ENCODE measurements at regions not wholly inside any gene's neighbourhood (a gene's known extent, or its start where the extent isn't known, plus 50 kb on each side); places are given as distances from the start of the nearest gene placed in this dataset.

GRCh38 chr14:40855343-40855742 lies 751.3 kb upstream of the LRFN5 start:
- TF ChIP-seq CTCF (conservative IDR thresholded peaks at IDR 0.05 in 1 of 2, IDR thresholded peaks at IDR 0.05 in 1 of 2; ENCODE audit: low read depth in 1 of 2, low read length in 2 of 2) = no peak
- no peak for TF ChIP-seq EZH2 (IDR thresholded peaks at IDR 0.05; ENCODE audit: low read length, missing control alignments)

Measured in fibroblast of lung (primary cell).